Fibroblast of lung (primary cell): ENCODE measurements at regions not wholly inside any gene's neighbourhood (a gene's known extent, or its start where the extent isn't known, plus 50 kb on each side); places are given as distances from the start of the nearest gene placed in this dataset.

ENCODE experiments used
- DNase-seq, 2 donors: peaks; one replicate each; pipeline versions ENCODE4 v3.0.0 to v3.0.0-alpha.2; 2010; ENCODE audit warnings: low read depth in 2 of 2
- H2AFZ ChIP-seq: 2 replicates; pipeline ENCODE4 v1.5.1; 2012; ENCODE audit warnings: low read length, control low read depth, inconsistent platforms
- H3K27ac ChIP-seq: 2 replicates; pipeline ENCODE4 v1.5.1; 2011; ENCODE audit warnings: low read length, control low read depth; ENCODE audit not compliant: insufficient read depth
- H3K27me3 ChIP-seq: 2 replicates; pipeline ENCODE4 v1.5.1; 2011; ENCODE audit warnings: mild to moderate bottlenecking, low read length; ENCODE audit not compliant: control insufficient read depth, insufficient read depth
- H3K36me3 ChIP-seq: 2 replicates; pipeline ENCODE4 v1.5.1; 2011; ENCODE audit warnings: low read length; ENCODE audit not compliant: control insufficient read depth, insufficient read depth
- H3K4me1 ChIP-seq: 2 replicates; pipeline ENCODE4 v1.5.1; 2011; ENCODE audit warnings: low read length; ENCODE audit not compliant: control insufficient read depth, insufficient read depth; ENCODE audit errors: extremely low read depth
- H3K4me2 ChIP-seq: 2 replicates; pipeline ENCODE4 v1.5.1; 2011; ENCODE audit warnings: low read length, control low read depth; ENCODE audit not compliant: insufficient read depth; ENCODE audit errors: extremely low read depth
- H3K4me3 ChIP-seq, 4 experiments: fragments of 200-600 bp in 1 of 4; sonication (generic) in 1 of 4; replicated peaks in 1 of 4; 2 replicates each; pipeline ENCODE4 v1.5.1; 2011 to 2016; ENCODE audit warnings: low read length in 4 of 4, low read depth in 3 of 4, mild to moderate bottlenecking in 3 of 4, control low read depth in 2 of 4, inconsistent platforms in 1 of 4, mixed read lengths in 1 of 4; ENCODE audit not compliant: insufficient read depth in 1 of 4; ENCODE audit errors: control extremely low read depth in 1 of 4
- H3K79me2 ChIP-seq: 2 replicates; pipeline ENCODE4 v1.5.1; 2012; ENCODE audit warnings: mild to moderate bottlenecking, low read length, inconsistent platforms; ENCODE audit not compliant: control insufficient read depth, insufficient read depth
- H3K9ac ChIP-seq: 2 replicates; pipeline ENCODE4 v1.5.1; 2011; ENCODE audit warnings: mild to moderate bottlenecking, low read length, control low read depth; ENCODE audit not compliant: insufficient read depth
- H3K9me3 ChIP-seq: 2 replicates; pipeline ENCODE4 v1.5.1; 2012; ENCODE audit warnings: low read depth, low read length; ENCODE audit not compliant: control insufficient read depth, insufficient read depth
- H4K20me1 ChIP-seq: 2 replicates; pipeline ENCODE4 v1.5.1; 2011; ENCODE audit warnings: low read length; ENCODE audit not compliant: control insufficient read depth, insufficient read depth; ENCODE audit errors: extremely low read depth
- CTCF ChIP-seq, 2 donors: IDR thresholded peaks in 1 of 2; conservative IDR thresholded peaks in 1 of 2; 1 replicate in 1 of 2; 2 replicates in 1 of 2; pipeline ENCODE4 v1.5.1; 2011 to 2012; ENCODE audit warnings: low read length in 2 of 2, control low read depth in 1 of 2, inconsistent platforms in 1 of 2, low read depth in 1 of 2, mild to moderate bottlenecking in 1 of 2
- EZH2 ChIP-seq: IDR thresholded peaks from 2 replicates; pipeline ENCODE4 v1.5.1; 2012; ENCODE audit warnings: low read length, control low read depth, mild to moderate bottlenecking; ENCODE audit errors: missing control alignments

GRCh38 chr5:117235786-117236185 is 661.2 kb upstream of the SEMA6A start:
- DNase-seq, result no peak

GRCh38 chr5:117230375-117230774 is 655.8 kb upstream of the SEMA6A start:
- Histone ChIP-seq H3K4me2 (no peak overlapping the region), H4K20me1 (no peaks in the 10 kb centered on the region), H3K27me3 (no peaks in the 10 kb centered on the region), H2AFZ (no peak overlapping the region), H3K9ac (no peak overlapping the region), H3K4me1 (no peaks in the 10 kb centered on the region), H3K4me3 (no peak overlapping the region), H3K79me2 (no peaks in the 10 kb centered on the region), H3K27ac (no peak overlapping the region), H3K9me3 (no peaks in the 10 kb centered on the region), H3K36me3 (no peaks in the 10 kb centered on the region)
- TF ChIP-seq CTCF (conservative IDR thresholded peaks at IDR 0.05 in 1 of 2, IDR thresholded peaks at IDR 0.05 in 1 of 2; ENCODE audit: low read depth in 1 of 2, low read length in 2 of 2) (no peak), EZH2 (no peak)
- DNase-seq, result no peak

More at GRCh38 chr5:117235786-117236185, 661.2 kb upstream of the SEMA6A start:
- Histone ChIP-seq H3K79me2 (no peaks in the 10 kb centered on the region), H3K9ac (no peak overlapping the region), H3K36me3 (no peaks in the 10 kb centered on the region), H3K27me3 (no peaks in the 10 kb centered on the region), H3K9me3 (no peaks in the 10 kb centered on the region), H3K4me3 (no peak overlapping the region), H4K20me1 (no peaks in the 10 kb centered on the region), H3K27ac (no peak overlapping the region), H3K4me1 (no peaks in the 10 kb centered on the region), H2AFZ (no peak overlapping the region), H3K4me2 (no peak overlapping the region)
- TF ChIP-seq EZH2 (no peak), CTCF (conservative IDR thresholded peaks at IDR 0.05 in 1 of 2, IDR thresholded peaks at IDR 0.05 in 1 of 2; ENCODE audit: low read depth in 1 of 2, low read length in 2 of 2) (no peak)

- H3K9ac ChIP-seq, result no peak overlapping the region
- H3K4me2 ChIP-seq, result no peak overlapping the region
- no peak for TF ChIP-seq CTCF (conservative IDR thresholded peaks at IDR 0.05 in 1 of 2, IDR thresholded peaks at IDR 0.05 in 1 of 2; ENCODE audit: low read depth in 1 of 2, low read length in 2 of 2)
- no peak for TF ChIP-seq EZH2
- no peaks in the 10 kb centered on the region for H3K79me2 ChIP-seq
- H3K9me3 ChIP-seq, result no peaks in the 10 kb centered on the region
- H3K27me3 ChIP-seq, result no peaks in the 10 kb centered on the region
- H4K20me1 ChIP-seq, result no peaks in the 10 kb centered on the region
- no peak overlapping the region for H2AFZ ChIP-seq
- H3K36me3 ChIP-seq, result no peaks in the 10 kb centered on the region
- no peak overlapping the region for H3K4me3 ChIP-seq
- DNase-seq, result peak in 1 of 2 donors; percentile 12
- H3K27ac ChIP-seq, result no peak overlapping the region
- no peaks in the 10 kb centered on the region for H3K4me1 ChIP-seq
Observed at GRCh38 chr5:117220730-117221129, 646.1 kb upstream of the SEMA6A start.
